ENCODE measurements at regions not wholly inside any gene's neighbourhood (a gene's known extent, or its start where the extent isn't known, plus 50 kb on each side); places are given as distances from the start of the nearest gene placed in this dataset.

- no peak overlapping the region for H3K4me2 ChIP-seq (ENCODE audit: low read depth, low read length)
- H3K4me3 ChIP-seq (replicated peaks in 1 of 3; ENCODE audit: insufficient read depth in 1 of 3, low read depth in 2 of 3, low read length in 3 of 3), result no peak overlapping the region
- no peaks in the 10 kb centered on the region for H3K36me3 ChIP-seq (replicated peaks in 1 of 2; ENCODE audit: control insufficient read depth in 1 of 2, insufficient read depth in 2 of 2, low read length in 2 of 2)
- peaks cover 0 to 14% of the 10 kb centered on the region in 2 experiments; a peak in 1 of 5 replicates for H3K27me3 ChIP-seq (ENCODE audit: control insufficient read depth in 1 of 2, insufficient read depth in 2 of 2, low read length in 2 of 2)
- H4K20me1 ChIP-seq (ENCODE audit: insufficient read depth, low read length), result no peaks in the 10 kb centered on the region
- no peaks in the 10 kb centered on the region for H3K79me2 ChIP-seq (ENCODE audit: insufficient read depth, low read length)
- ATAC-seq (no peak), DNase-seq (ENCODE audit: low spot score) (no peak), FAIRE-seq (no peak)
- in situ Hi-C loops (cut with HindIII; ENCODE audit: extremely low pct_ligation_motif_present, low pct_unique_long_range_greater_than_20kb) (no loop called here), intact Hi-C loops (cut with micrococcal nuclease; ENCODE audit: unreplicated experiment) (no loop called here)
- ChIA-PET CTCF (ENCODE audit: low intra/inter-chr PET ratio, low total read pairs) (no interaction called here), POLR2A (no interaction called here)
- no peak overlapping the region for H2AFZ ChIP-seq (ENCODE audit: low read length)
- no peak overlapping the region for H3K27ac ChIP-seq (ENCODE audit: extremely low read length, insufficient read depth, low read length)
- TF ChIP-seq NFIB (CRISPR knock-in tag; IDR thresholded peaks at IDR 0.05; ENCODE audit: borderline replicate concordance) (no peak), GZF1 (CRISPR knock-in tag; IDR thresholded peaks at IDR 0.05) (no peak), RNF219 (CRISPR knock-in tag; IDR thresholded peaks at IDR 0.05) (no peak), TAF1 (CRISPR knock-in tag; IDR thresholded peaks at IDR 0.05) (no peak), TCF12 (IDR thresholded peaks at IDR 0.05) (no peak), TCF12 (CRISPR knock-in tag; IDR thresholded peaks at IDR 0.05) (no peak), ZBTB37 (CRISPR knock-in tag; IDR thresholded peaks at IDR 0.05) (no peak), ZNF343 (CRISPR knock-in tag; IDR thresholded peaks at IDR 0.05) (no peak)
- H3K4me1 ChIP-seq (ENCODE audit: insufficient read depth, low read length), result no peaks in the 10 kb centered on the region
- no peak overlapping the region for H3K9ac ChIP-seq (ENCODE audit: insufficient read depth, low read depth, low read length)
- no TSS peak for BruUV-seq (replicated peaks)
- H3K9me3 ChIP-seq (ENCODE audit: low read length), result no peaks in the 10 kb centered on the region
- 0% methylated on average over 2 of the region's 2 CpGs for WGBS (ENCODE audit: low lambda C conversion rate)
These were observed 134.6 kb upstream of the REG3G start for GRCh38 chr2:78890935-78891334.

Data from HepG2 (cell line).